GM03348 (cell line): ENCODE measurements at regions not wholly inside any gene's neighbourhood (a gene's known extent, or its start where the extent isn't known, plus 50 kb on each side); places are given as distances from the start of the nearest gene placed in this dataset.
A peak's percentile ranks its signal among the peaks of the same experiment; 100 is the strongest.

ENCODE experiments used
- DNase-seq: peaks from one replicate; pipeline ENCODE4 v3.0.0; 2012; ENCODE audit warnings: low spot score

GRCh38 chr13:76750126-76750525 lies 136.1 kb downstream of the KCTD12 start:
- no peak for DNase-seq

GRCh38 chr13:76745261-76746200 lies 140.7 kb downstream of the KCTD12 start:
- DNase-seq = no peak

DNA sequence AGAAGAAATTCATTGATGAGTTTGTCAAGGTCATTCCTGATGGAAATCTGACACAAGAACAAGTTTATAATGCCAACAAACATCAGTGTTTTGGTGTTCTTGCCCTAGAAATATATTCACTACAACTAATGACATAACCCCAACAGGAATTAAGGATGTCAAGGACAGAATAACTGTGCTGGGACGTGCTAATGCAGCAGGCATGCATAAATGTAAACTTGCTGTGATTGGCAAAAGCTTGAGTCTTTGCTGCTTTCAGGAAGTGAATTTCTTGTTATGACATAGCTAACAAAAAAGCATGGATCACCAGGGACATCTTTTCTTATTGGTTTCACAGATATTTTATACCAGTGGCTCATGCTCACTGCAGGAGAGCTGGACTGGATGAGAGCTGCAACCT lies 144.6 kb downstream of the KCTD12 start:
- DNase-seq = no peak

- DNase-seq = no peak
These were observed 145.2 kb downstream of the KCTD12 start for GRCh38 chr13:76741046-76741445.

- no peak for DNase-seq
These were observed 147.6 kb downstream of the KCTD12 start for GRCh38 chr13:76738616-76739015.

DNA sequence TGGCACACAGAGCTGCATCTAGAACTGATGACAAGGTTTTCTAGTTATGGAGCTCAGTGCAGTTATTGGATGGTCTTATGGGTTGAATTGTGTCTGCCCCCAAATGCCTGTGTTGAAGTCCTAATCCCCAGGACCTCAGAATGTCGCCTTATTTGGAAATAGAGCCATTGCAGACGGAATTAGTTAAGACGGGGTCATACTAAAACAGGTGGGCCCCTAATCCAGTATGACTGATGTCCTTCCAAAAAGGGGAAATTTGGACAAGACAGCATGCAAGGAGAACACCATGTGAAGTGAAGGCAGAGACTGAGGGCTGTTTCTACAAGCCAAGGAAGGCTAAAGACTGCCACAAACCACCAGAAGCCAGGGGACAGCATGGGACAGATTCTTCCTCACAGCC lies 148.7 kb downstream of the KCTD12 start:
- no peak for DNase-seq

- no peak for DNase-seq
These were observed 150.6 kb downstream of the KCTD12 start for GRCh38 chr13:76735641-76736040.

- DNase-seq = no peak
These were observed 152.5 kb downstream of the KCTD12 start for GRCh38 chr13:76733671-76734070.

DNA sequence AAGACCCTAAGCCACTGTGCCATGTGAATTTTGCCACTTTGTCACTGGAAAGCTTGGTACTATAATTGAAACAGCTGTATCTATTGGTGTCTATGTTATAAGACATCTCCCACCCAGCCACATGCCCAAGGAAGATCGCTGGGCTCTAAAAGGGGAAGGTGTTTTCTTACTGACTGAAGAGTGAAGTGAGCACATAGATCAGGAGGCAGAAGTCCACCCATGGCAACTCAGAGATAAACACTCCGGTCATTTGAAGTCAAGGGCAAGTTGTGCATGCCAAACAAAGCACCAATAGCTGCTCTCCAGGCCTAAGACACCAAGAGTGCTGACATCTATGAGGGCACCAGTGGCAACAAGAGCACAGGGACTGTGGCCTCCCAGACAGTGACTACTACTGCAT lies 153.8 kb downstream of the KCTD12 start:
- DNase-seq = no peak

DNA sequence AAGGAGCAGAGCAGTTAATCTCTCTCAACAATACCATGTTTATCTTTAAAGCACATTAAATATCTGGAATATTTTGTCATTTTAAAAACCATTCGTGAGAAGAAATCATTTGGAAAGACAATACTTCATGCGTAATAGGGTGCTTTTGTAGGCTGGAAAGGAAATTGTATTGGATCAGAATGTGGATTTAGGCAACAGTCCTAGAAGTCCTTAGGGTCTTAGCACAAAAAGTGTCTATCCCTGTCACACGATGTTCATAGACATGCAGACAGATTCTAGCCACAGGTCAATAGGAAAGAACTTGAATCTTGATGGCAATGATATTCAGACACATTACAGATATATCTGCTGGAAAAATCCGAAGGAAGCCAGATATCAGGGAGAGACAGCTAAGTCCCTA lies 156.0 kb downstream of the KCTD12 start:
- DNase-seq = no peak

GRCh38 chr13:76729691-76730090 lies 156.5 kb downstream of the KCTD12 start:
- DNase-seq = no peak

DNA sequence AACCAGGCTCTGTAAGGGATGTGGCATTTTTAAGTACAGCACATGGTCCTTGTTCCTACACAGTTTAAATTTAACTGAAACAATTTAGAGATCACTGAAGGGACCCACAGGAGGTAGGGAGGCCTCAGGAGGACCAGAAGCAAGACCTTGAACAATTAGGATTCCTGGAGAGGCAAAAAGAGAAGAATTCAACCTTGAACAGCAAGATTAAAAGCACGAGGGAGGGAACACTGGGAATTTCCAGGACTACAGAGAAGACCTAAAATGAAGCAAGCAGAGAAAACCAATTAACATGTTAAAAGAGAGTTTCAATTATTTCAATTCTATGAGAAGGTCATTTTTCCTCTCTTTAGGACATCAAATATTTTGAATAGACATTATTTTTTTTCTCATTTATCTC lies 160.3 kb downstream of the KCTD12 start:
- DNase-seq = no peak

GRCh38 chr13:76725211-76725610 lies 161.0 kb downstream of the KCTD12 start:
- DNase-seq = peak; percentile 39

DNA sequence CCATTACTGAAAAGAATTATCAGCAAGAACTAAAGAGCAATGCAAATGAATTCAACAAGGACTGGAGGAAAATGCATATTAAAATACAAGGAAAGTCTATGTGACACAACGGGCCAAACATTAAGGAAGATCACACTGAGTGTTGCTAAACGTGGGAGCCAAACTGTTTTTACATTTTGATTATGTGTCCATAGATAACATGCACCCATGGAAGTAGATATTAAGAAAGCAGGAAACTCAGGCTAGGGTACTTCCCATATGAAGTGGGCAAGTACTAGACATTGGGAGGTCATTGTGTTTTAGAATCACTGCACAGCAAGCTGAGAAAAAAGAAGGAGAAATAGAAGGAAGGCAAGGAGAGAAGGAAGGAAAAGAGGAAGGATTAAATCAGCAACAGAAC lies 161.8 kb downstream of the KCTD12 start:
- no peak for DNase-seq

GRCh38 chr13:76723551-76724232 lies 162.5 kb downstream of the KCTD12 start:
- peak; percentile 82 for DNase-seq

DNA sequence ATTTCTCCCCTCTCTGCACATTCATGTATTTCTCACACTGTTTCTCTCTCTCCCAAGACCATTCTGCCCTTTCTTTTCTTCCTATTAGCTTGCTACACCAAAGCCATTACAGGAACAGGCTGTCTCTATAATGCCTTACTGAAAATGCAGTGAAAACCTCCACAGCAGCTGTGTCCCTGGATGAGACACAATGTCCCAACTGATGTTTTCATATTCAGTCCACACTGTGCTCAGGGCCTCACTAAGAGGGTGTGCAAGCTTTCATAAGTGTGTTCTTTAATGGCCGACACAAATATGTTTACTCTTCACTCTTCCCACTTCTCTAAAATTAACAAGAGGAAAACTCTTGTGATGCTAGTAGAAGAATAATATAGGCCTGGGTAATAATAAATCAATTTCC lies 163.4 kb downstream of the KCTD12 start:
- DNase-seq = no peak

GRCh38 chr13:76720821-76721220 lies 165.4 kb downstream of the KCTD12 start:
- DNase-seq = no peak

- no peak for DNase-seq
These were observed 165.8 kb downstream of the KCTD12 start for GRCh38 chr13:76720416-76720815.

DNA sequence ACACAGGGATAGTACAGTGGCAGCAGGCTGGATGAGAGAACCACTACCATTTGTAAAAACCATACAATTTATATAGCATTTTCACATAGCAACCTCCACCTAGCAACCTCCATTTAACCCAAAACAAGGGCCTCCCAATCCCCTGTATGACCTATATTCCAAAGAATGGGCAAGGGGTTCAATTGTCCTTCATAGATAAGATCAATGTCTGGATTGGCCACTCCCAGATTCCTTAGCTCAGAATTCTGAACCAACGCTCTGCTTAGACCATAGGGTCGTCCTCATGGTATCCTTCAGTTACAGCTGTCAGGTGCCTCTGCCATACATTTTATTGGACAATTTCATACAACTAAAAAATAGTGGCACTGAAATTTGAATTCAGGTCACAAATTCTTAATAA lies 166.2 kb downstream of the KCTD12 start:
- no peak for DNase-seq

DNA sequence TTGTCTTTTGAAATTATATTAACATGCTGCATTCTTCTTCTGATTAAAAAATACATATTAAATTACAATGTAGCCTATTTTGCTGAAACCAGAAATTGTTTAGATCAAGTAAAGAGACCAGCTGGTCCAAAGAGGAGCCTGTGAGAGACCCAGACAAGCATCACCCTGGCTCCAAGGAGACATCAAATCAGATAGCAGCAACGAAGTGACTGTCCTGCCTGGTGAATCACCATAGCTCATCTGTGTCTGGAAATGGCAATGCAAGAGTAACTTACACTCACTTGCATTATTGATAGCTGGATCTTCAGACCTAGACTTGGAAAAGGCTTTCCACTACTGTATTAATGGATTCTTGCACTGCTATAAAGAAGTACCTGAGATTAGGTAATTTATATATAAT lies 169.1 kb downstream of the KCTD12 start:
- DNase-seq = peak; percentile 40

DNA sequence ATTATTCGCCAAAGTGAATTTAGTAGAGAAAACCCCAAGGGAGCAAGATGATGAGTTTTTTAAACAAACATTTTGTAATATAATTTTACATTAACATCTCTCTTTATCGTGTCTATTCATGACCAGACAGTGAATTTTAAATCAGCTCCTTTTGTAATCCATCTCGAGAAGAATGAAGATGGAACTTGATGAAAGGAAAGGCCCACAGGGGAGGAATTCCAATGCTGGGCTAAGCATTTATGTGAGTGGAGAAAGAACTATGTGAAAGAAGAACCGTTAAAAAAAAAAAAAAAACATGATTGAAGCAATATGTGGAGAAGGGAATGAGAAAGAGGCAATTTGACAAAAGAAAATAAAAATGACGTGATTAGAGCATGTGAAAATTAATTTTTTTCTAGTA lies 170.6 kb downstream of the KCTD12 start:
- peak; percentile 31 for DNase-seq

GRCh38 chr13:76715075-76715474 lies 171.1 kb downstream of the KCTD12 start:
- no peak for DNase-seq

GRCh38 chr13:76713280-76713679 lies 172.9 kb downstream of the KCTD12 start:
- no peak for DNase-seq
